Activated naive CD4-positive, alpha-beta T cell treated with anti-CD3 and anti-CD28 coated beads, Interleukin-2, amount 10 ng/mL, durations not matched to agents 7 days and 5 days (primary cell): ENCODE measurements at regions not wholly inside any gene's neighbourhood (a gene's known extent, or its start where the extent isn't known, plus 50 kb on each side); places are given as distances from the start of the nearest gene placed in this dataset.

Experiments
- CTCF ChIA-PET: fragments of 350-600 bp; sonication (Branson Sonifier 250); formaldehyde crosslinking; loops from one replicate; lab custom pipeline; 2021; ENCODE audit warnings: antibody characterized with exemption; lab: Charles Lee
- DNase-seq: peaks from one replicate; pipeline ENCODE4 v3.0.0-alpha.2; 2020
- H3K27ac Mint-ChIP-seq: one replicate; pipeline ENCODE4 v1.8.0; 2021; ENCODE audit warnings: mild to moderate bottlenecking, moderate library complexity, mixed read lengths
- H3K27me3 Mint-ChIP-seq: one replicate; pipeline ENCODE4 v1.8.0; 2021; ENCODE audit warnings: mild to moderate bottlenecking, mixed read lengths
- H3K36me3 Mint-ChIP-seq: one replicate; pipeline ENCODE4 v1.8.0; 2021; ENCODE audit warnings: mixed read lengths
- H3K4me1 Mint-ChIP-seq: one replicate; pipeline ENCODE4 v1.8.0; 2021; ENCODE audit warnings: mixed read lengths
- H3K4me3 Mint-ChIP-seq: one replicate; pipeline ENCODE4 v1.8.0; 2021; ENCODE audit warnings: mild to moderate bottlenecking, moderate library complexity, mixed read lengths
- H3K9me3 Mint-ChIP-seq: one replicate; pipeline ENCODE4 v1.8.0; 2021; ENCODE audit warnings: mixed read lengths

- no peak overlapping the region for H3K27ac Mint-ChIP-seq
- CTCF ChIA-PET, result no interaction called here
Measured at GRCh38 chr15:46764851-46765250, 952.5 kb upstream of the SEMA6D start.

GRCh38 chr15:46766021-46766420 is 951.3 kb upstream of the SEMA6D start:
- Mint-ChIP-seq H3K9me3 (peaks cover 13% of the 10 kb centered on the region), H3K36me3 (no peaks in the 10 kb centered on the region), H3K4me3 (no peak overlapping the region), H3K27ac (no peak overlapping the region), H3K4me1 (no peaks in the 10 kb centered on the region), H3K27me3 (no peaks in the 10 kb centered on the region)
- DNase-seq, result no peak
- CTCF ChIA-PET, result no interaction called here

More at GRCh38 chr15:46764851-46765250, 952.5 kb upstream of the SEMA6D start:
- H3K27me3 Mint-ChIP-seq, result no peaks in the 10 kb centered on the region
- H3K9me3 Mint-ChIP-seq, result peaks cover 13% of the 10 kb centered on the region
- H3K36me3 Mint-ChIP-seq, result no peaks in the 10 kb centered on the region
- no peak for DNase-seq
- no peak overlapping the region for H3K4me3 Mint-ChIP-seq
- H3K4me1 Mint-ChIP-seq, result no peaks in the 10 kb centered on the region

- no peak overlapping the region for H3K27ac Mint-ChIP-seq
- H3K4me3 Mint-ChIP-seq, result no peak overlapping the region
- DNase-seq, result no peak
- H3K36me3 Mint-ChIP-seq, result no peaks in the 10 kb centered on the region
- no peaks in the 10 kb centered on the region for H3K4me1 Mint-ChIP-seq
- H3K27me3 Mint-ChIP-seq, result no peaks in the 10 kb centered on the region
- CTCF ChIA-PET, result no interaction called here
- peaks cover 15% of the 10 kb centered on the region for H3K9me3 Mint-ChIP-seq
Measured at GRCh38 chr15:46768287-46768686, 949.0 kb upstream of the SEMA6D start.

GRCh38 chr15:46773016-46773415 is 944.3 kb upstream of the SEMA6D start:
- Mint-ChIP-seq H3K4me3 (no peak overlapping the region), H3K36me3 (no peaks in the 10 kb centered on the region), H3K9me3 (peaks cover 13% of the 10 kb centered on the region), H3K4me1 (no peaks in the 10 kb centered on the region), H3K27me3 (no peaks in the 10 kb centered on the region), H3K27ac (no peak overlapping the region)
- CTCF ChIA-PET, result no interaction called here
- no peak for DNase-seq

GRCh38 chr15:46778876-46779275 is 938.4 kb upstream of the SEMA6D start:
- Mint-ChIP-seq H3K27ac (no peak overlapping the region), H3K4me1 (no peaks in the 10 kb centered on the region), H3K36me3 (no peaks in the 10 kb centered on the region), H3K9me3 (peaks cover 12% of the 10 kb centered on the region), H3K4me3 (no peak overlapping the region), H3K27me3 (no peaks in the 10 kb centered on the region)
- DNase-seq, result no peak
- CTCF ChIA-PET, result no interaction called here

- peaks cover 2% of the 10 kb centered on the region for H3K9me3 Mint-ChIP-seq
- no peaks in the 10 kb centered on the region for H3K4me1 Mint-ChIP-seq
- CTCF ChIA-PET, result no interaction called here
- no peak for DNase-seq
- no peak overlapping the region for H3K27ac Mint-ChIP-seq
- no peaks in the 10 kb centered on the region for H3K27me3 Mint-ChIP-seq
- no peak overlapping the region for H3K4me3 Mint-ChIP-seq
- H3K36me3 Mint-ChIP-seq, result no peaks in the 10 kb centered on the region
Measured at GRCh38 chr15:46786590-46787285, 930.6 kb upstream of the SEMA6D start.

- Mint-ChIP-seq H3K4me3 (no peak overlapping the region), H3K36me3 (no peaks in the 10 kb centered on the region), H3K27me3 (no peaks in the 10 kb centered on the region), H3K4me1 (no peaks in the 10 kb centered on the region), H3K27ac (no peak overlapping the region), H3K9me3 (peaks cover 8% of the 10 kb centered on the region)
- no peak for DNase-seq
- CTCF ChIA-PET, result no interaction called here
Measured at GRCh38 chr15:46795685-46796084, 921.6 kb upstream of the SEMA6D start.

GRCh38 chr15:46808834-46809233 is 908.5 kb upstream of the SEMA6D start:
- H3K27ac Mint-ChIP-seq, result no peak overlapping the region
- no peak overlapping the region for H3K4me3 Mint-ChIP-seq
- no peaks in the 10 kb centered on the region for H3K27me3 Mint-ChIP-seq
- H3K4me1 Mint-ChIP-seq, result no peaks in the 10 kb centered on the region
- peaks cover 7% of the 10 kb centered on the region for H3K9me3 Mint-ChIP-seq
- CTCF ChIA-PET, result no interaction called here
- DNase-seq, result no peak
- H3K36me3 Mint-ChIP-seq, result no peaks in the 10 kb centered on the region

GRCh38 chr15:46815240-46815639 is 902.1 kb upstream of the SEMA6D start:
- peaks cover 12% of the 10 kb centered on the region for H3K9me3 Mint-ChIP-seq
- no peaks in the 10 kb centered on the region for H3K4me1 Mint-ChIP-seq
- CTCF ChIA-PET, result no interaction called here

GRCh38 chr15:46815765-46816164 is 901.5 kb upstream of the SEMA6D start:
- H3K27me3 Mint-ChIP-seq, result no peaks in the 10 kb centered on the region
- H3K9me3 Mint-ChIP-seq, result peaks cover 12% of the 10 kb centered on the region
- no peak overlapping the region for H3K4me3 Mint-ChIP-seq
- H3K27ac Mint-ChIP-seq, result no peak overlapping the region
- no peaks in the 10 kb centered on the region for H3K4me1 Mint-ChIP-seq
- DNase-seq, result no peak
- H3K36me3 Mint-ChIP-seq, result no peaks in the 10 kb centered on the region
- CTCF ChIA-PET, result no interaction called here

More at GRCh38 chr15:46815240-46815639, 902.1 kb upstream of the SEMA6D start:
- no peak overlapping the region for H3K27ac Mint-ChIP-seq
- H3K36me3 Mint-ChIP-seq, result no peaks in the 10 kb centered on the region
- H3K4me3 Mint-ChIP-seq, result no peak overlapping the region
- H3K27me3 Mint-ChIP-seq, result no peaks in the 10 kb centered on the region
- DNase-seq, result no peak

GRCh38 chr15:46848704-46849103 is 868.6 kb upstream of the SEMA6D start:
- no peak for DNase-seq
- Mint-ChIP-seq H3K27me3 (no peaks in the 10 kb centered on the region), H3K36me3 (no peaks in the 10 kb centered on the region), H3K27ac (no peak overlapping the region), H3K4me1 (no peaks in the 10 kb centered on the region), H3K4me3 (no peak overlapping the region), H3K9me3 (peaks cover 10% of the 10 kb centered on the region)
- CTCF ChIA-PET, result interaction anchor here (0.6 kb wide), 1 partner anchor 450 kb away, joined by 3 read pairs; no protein-coding TSS in a partner anchor

GRCh38 chr15:46853600-46853999 is 863.7 kb upstream of the SEMA6D start:
- H3K27me3 Mint-ChIP-seq, result no peaks in the 10 kb centered on the region
- DNase-seq, result no peak
- H3K9me3 Mint-ChIP-seq, result no peaks in the 10 kb centered on the region
- no peaks in the 10 kb centered on the region for H3K36me3 Mint-ChIP-seq
- no peak overlapping the region for H3K27ac Mint-ChIP-seq
- H3K4me3 Mint-ChIP-seq, result no peak overlapping the region
- H3K4me1 Mint-ChIP-seq, result no peaks in the 10 kb centered on the region
- CTCF ChIA-PET, result no interaction called here

- H3K4me1 Mint-ChIP-seq, result no peaks in the 10 kb centered on the region
- CTCF ChIA-PET, result interaction anchor here (0.5 kb wide), 1 partner anchor 1776 kb away, joined by 3 read pairs; no protein-coding TSS in a partner anchor
- H3K9me3 Mint-ChIP-seq, result no peaks in the 10 kb centered on the region
- H3K36me3 Mint-ChIP-seq, result no peaks in the 10 kb centered on the region
- H3K4me3 Mint-ChIP-seq, result no peak overlapping the region
- no peak for DNase-seq
- no peaks in the 10 kb centered on the region for H3K27me3 Mint-ChIP-seq
- no peak overlapping the region for H3K27ac Mint-ChIP-seq
Measured at GRCh38 chr15:46854564-46854963, 862.7 kb upstream of the SEMA6D start.

GRCh38 chr15:46855388-46855787 is 861.9 kb upstream of the SEMA6D start:
- H3K9me3 Mint-ChIP-seq, result no peaks in the 10 kb centered on the region
- H3K36me3 Mint-ChIP-seq, result no peaks in the 10 kb centered on the region
- no peaks in the 10 kb centered on the region for H3K4me1 Mint-ChIP-seq
- H3K4me3 Mint-ChIP-seq, result no peak overlapping the region
- CTCF ChIA-PET, result no interaction called here
- H3K27ac Mint-ChIP-seq, result no peak overlapping the region
- DNase-seq, result no peak
- no peaks in the 10 kb centered on the region for H3K27me3 Mint-ChIP-seq

- Mint-ChIP-seq H3K4me3 (no peak overlapping the region), H3K9me3 (no peaks in the 10 kb centered on the region), H3K27me3 (no peaks in the 10 kb centered on the region), H3K27ac (no peak overlapping the region), H3K4me1 (no peaks in the 10 kb centered on the region), H3K36me3 (no peaks in the 10 kb centered on the region)
- DNase-seq, result no peak
- CTCF ChIA-PET, result no interaction called here
Measured at GRCh38 chr15:46856839-46857502, 860.3 kb upstream of the SEMA6D start.
